Breast epithelium (tissue), 4 donors: ENCODE measurements at regions not wholly inside any gene's neighbourhood (a gene's known extent, or its start where the extent isn't known, plus 50 kb on each side); places are given as distances from the start of the nearest gene placed in this dataset.

Experiments used
- DNase-seq, 2 donors: peaks; one replicate each; pipeline ENCODE4 v3.0.0-alpha.2; 2019; ENCODE audit warnings: low spot score in 2 of 2
- H3K27ac ChIP-seq, 2 donors: fragments of 200-600 bp; sonication (generic) in 1 of 2; one replicate each; pipeline ENCODE4 v1.5.1; 2016 to 2019; ENCODE audit warnings: mild to moderate bottlenecking in 1 of 2
- H3K27me3 ChIP-seq, 2 donors: fragments of 200-600 bp; sonication (generic) in 1 of 2; one replicate each; pipeline versions ENCODE4 v1.5.1 to v1.6.0; 2017 to 2019; ENCODE audit warnings: control low read depth in 1 of 2, mild to moderate bottlenecking in 1 of 2
- H3K36me3 ChIP-seq: fragments of 200-600 bp; one replicate; pipeline ENCODE4 v1.5.1; 2019
- H3K4me1 ChIP-seq, 2 donors: fragments of 200-600 bp; sonication (generic); one replicate each; pipeline ENCODE4 v1.5.1; 2016 to 2019; ENCODE audit warnings: control low read depth in 1 of 2
- H3K4me3 ChIP-seq, 3 donors: fragments of 200-600 bp; sonication (generic); 1 replicate in 2 of 3; 2 replicates in 1 of 3; pipeline ENCODE4 v1.5.1; 2016 to 2019; ENCODE audit warnings: mild to moderate bottlenecking in 3 of 3, moderate library complexity in 2 of 3
- H3K9me3 ChIP-seq, 2 donors: fragments of 200-600 bp; sonication (generic) in 1 of 2; one replicate each; pipeline ENCODE4 v1.5.1; 2016 to 2019; ENCODE audit warnings: control low read depth in 1 of 2
- POLR2A ChIP-seq: fragments of 450-650 bp; IDR thresholded peaks from one replicate; pipeline ENCODE4 v1.6.1; 2016; ENCODE audit warnings: antibody characterized with exemption, mild to moderate bottlenecking, moderate library complexity
- POLR2AphosphoS5 ChIP-seq, 3 donors: sonication (generic); formaldehyde crosslinking; IDR thresholded peaks; one replicate each; pipeline ENCODE4 v1.6.1; 2017; ENCODE audit warnings: antibody characterized with exemption in 3 of 3
- intact Hi-C: fragments of 100-400 bp; cut with DNase I; formaldehyde crosslinking; loops from one replicate; pipeline ENCODE4 v1.15.1; 2023; ENCODE audit warnings: low total_unique reads
- TF ChIP-seq, protein P1 (sequence below), 3 donors: fragments of 450-650 bp; IDR thresholded peaks; one replicate each; pipeline ENCODE4 v1.5.1; 2016 to 2017; ENCODE audit warnings: antibody characterized with exemption in 3 of 3, mild to moderate bottlenecking in 3 of 3, moderate library complexity in 3 of 3

DNA sequence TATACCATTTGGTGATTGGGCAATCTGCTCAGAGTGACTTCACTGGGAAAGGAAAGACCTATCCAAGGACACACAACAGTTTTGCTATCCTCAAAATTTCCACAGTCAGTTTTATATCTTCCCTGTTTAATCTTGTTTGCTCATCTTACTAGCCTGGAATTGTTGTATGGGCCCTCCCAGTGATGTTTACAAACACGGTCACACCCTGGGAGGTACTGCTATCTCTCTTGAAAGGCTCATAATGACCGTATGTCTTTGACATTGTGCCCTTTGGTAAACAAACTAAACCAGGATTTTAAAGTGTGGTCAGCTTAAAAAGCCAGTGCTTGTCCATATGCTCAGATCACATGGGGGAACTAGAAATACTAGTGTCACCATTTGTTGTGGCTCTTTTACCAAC is 277.0 kb downstream of the CDH2 start:
- no peak overlapping the region for H3K27ac ChIP-seq
- H3K36me3 ChIP-seq, result no peaks in the 10 kb centered on the region
- DNase-seq, result no peak
- H3K4me1 ChIP-seq, result no peaks in the 10 kb centered on the region
- intact Hi-C loops, result loop anchor here (5.0 kb wide), 1 partner anchor 637 kb away; no protein-coding TSS in a partner anchor
- no peaks in the 10 kb centered on the region for H3K27me3 ChIP-seq
- H3K9me3 ChIP-seq, result no peaks in the 10 kb centered on the region
- H3K4me3 ChIP-seq, result no peak overlapping the region
- TF ChIP-seq POLR2A (no peak), POLR2AphosphoS5 (IDR thresholded peaks at IDR 0.05) (no peak)
- TF ChIP-seq, protein P1, sequence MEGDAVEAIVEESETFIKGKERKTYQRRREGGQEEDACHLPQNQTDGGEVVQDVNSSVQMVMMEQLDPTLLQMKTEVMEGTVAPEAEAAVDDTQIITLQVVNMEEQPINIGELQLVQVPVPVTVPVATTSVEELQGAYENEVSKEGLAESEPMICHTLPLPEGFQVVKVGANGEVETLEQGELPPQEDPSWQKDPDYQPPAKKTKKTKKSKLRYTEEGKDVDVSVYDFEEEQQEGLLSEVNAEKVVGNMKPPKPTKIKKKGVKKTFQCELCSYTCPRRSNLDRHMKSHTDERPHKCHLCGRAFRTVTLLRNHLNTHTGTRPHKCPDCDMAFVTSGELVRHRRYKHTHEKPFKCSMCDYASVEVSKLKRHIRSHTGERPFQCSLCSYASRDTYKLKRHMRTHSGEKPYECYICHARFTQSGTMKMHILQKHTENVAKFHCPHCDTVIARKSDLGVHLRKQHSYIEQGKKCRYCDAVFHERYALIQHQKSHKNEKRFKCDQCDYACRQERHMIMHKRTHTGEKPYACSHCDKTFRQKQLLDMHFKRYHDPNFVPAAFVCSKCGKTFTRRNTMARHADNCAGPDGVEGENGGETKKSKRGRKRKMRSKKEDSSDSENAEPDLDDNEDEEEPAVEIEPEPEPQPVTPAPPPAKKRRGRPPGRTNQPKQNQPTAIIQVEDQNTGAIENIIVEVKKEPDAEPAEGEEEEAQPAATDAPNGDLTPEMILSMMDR (IDR thresholded peaks at IDR 0.05), result no peak

DNA sequence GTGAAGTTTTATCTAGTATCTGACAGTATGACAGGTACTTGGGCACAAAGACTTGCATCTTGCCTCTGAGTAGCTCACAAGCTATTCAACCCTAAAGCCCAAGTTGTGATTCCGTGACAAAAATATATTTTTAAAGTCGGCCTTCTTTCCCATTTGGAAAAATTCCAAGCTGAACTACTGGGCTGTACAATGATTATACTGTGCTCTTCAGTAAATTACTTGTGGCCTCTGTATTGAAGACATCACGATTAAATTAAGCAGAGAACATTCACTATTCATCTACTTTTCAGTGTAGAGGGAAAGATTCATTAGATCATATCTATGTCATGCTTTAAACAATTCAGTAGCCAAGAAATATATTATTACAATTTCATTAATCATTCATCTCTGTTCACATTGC is 282.2 kb downstream of the CDH2 start:
- Histone ChIP-seq H3K27ac (no peak overlapping the region), H3K27me3 (no peaks in the 10 kb centered on the region), H3K4me3 (no peak overlapping the region), H3K36me3 (no peaks in the 10 kb centered on the region), H3K9me3 (no peaks in the 10 kb centered on the region), H3K4me1 (no peaks in the 10 kb centered on the region)
- DNase-seq, result no peak
- TF ChIP-seq, protein P1 (IDR thresholded peaks at IDR 0.05), result no peak
- TF ChIP-seq POLR2A, result no peak
- TF ChIP-seq POLR2AphosphoS5 (IDR thresholded peaks at IDR 0.05), result no peak
- intact Hi-C loops, result no loop called here

DNA sequence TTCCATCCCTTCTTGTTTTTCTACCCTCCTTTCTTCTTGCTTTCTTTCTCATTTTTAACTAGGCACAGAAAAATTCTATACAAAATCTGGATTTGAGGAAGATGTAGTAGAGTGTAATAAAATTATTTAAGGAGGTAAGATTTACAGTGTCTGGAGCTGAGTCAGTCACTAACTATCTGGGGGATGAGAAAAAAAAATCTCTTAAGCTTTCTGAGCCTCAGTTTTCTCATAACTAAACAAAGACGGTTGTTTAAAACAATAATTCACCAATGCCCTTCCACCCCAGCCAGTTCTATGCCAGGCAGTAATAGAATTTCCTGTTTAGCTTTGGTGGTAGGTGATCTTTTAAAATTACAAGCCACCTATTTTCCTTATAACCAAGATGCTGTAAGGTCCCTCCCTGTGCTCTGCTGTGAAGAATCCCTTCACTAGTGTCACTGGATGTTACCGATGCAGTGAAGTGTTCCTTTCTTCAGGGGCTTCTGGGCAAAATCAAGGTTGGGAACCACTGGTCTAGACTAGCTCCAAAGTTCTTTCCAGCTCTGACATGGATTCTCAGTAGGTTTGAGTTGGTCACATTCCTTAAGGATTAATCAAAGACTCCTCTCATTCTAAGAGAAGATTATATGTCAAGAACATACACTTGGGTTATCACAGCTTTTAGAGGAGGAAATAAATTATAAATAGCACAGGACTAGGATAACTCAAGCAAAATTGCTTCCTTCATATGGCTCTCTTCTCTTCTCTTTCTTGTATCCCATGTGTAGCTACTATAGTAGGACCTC is 289.0 kb downstream of the CDH2 start:
- Histone ChIP-seq H3K4me3 (no peak overlapping the region), H3K4me1 (no peaks in the 10 kb centered on the region), H3K36me3 (no peaks in the 10 kb centered on the region), H3K27me3 (no peaks in the 10 kb centered on the region), H3K9me3 (no peaks in the 10 kb centered on the region), H3K27ac (no peak overlapping the region)
- TF ChIP-seq, protein P1 (IDR thresholded peaks at IDR 0.05), result no peak
- no peak for TF ChIP-seq POLR2AphosphoS5 (IDR thresholded peaks at IDR 0.05)
- no peak for TF ChIP-seq POLR2A
- intact Hi-C loops, result no loop called here
- no peak for DNase-seq

DNA sequence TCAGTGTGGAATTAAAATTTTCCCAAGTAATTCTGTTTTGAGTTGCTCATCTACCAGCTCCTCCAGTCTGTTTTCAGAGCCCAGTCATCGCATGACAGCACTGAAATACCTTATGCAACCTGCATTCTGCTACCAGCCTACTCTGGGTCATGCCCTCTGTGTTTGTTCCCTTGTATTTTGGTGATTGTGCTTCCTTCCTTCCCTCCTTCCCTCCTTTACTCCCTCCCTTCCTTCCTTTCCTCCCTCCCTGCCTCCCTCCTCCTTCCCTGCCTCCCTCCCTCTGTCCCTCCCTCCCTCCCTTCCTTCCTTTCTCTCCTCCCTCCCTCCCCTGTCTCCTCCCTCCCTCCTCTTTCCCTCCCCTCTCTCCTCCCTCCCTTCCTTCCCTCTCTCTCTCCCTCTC is 289.6 kb downstream of the CDH2 start:
- TF ChIP-seq POLR2A, result no peak
- TF ChIP-seq POLR2AphosphoS5 (IDR thresholded peaks at IDR 0.05), result no peak
- TF ChIP-seq, protein P1 (IDR thresholded peaks at IDR 0.05), result no peak
- H3K4me3 ChIP-seq, result no peak overlapping the region
- H3K36me3 ChIP-seq, result no peaks in the 10 kb centered on the region
- H3K9me3 ChIP-seq, result no peaks in the 10 kb centered on the region
- no peaks in the 10 kb centered on the region for H3K4me1 ChIP-seq
- no peaks in the 10 kb centered on the region for H3K27me3 ChIP-seq
- DNase-seq, result no peak
- no peak overlapping the region for H3K27ac ChIP-seq
- intact Hi-C loops, result no loop called here

DNA sequence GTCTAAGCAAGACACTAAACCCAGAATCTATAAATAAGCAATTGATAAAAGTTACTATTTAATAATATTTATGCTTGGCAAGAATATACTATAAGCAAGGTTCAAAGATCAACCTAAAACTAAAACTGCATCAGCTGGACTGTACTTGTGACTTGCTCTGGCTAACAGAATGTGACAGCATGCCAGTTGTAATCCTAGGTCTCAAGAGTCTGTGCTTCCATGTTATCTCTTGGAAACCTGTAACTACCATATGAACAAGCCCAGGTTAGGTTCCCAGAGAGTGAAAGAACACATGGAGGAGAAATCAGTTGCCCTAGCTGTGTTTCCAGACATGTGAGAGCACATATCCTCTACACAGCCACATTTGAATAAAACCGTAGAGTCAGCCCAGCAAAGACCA is 297.4 kb downstream of the CDH2 start:
- H3K27me3 ChIP-seq, result no peaks in the 10 kb centered on the region
- no peaks in the 10 kb centered on the region for H3K9me3 ChIP-seq
- intact Hi-C loops, result no loop called here
- TF ChIP-seq, protein P1 (IDR thresholded peaks at IDR 0.05), result no peak
- TF ChIP-seq POLR2A (no peak), POLR2AphosphoS5 (IDR thresholded peaks at IDR 0.05) (no peak)
- H3K27ac ChIP-seq, result no peak overlapping the region
- H3K4me3 ChIP-seq, result no peak overlapping the region
- no peak for DNase-seq
- H3K4me1 ChIP-seq, result no peaks in the 10 kb centered on the region
- H3K36me3 ChIP-seq, result no peaks in the 10 kb centered on the region
